IMR-90 (cell line): ENCODE measurements at regions not wholly inside any gene's neighbourhood (a gene's known extent, or its start where the extent isn't known, plus 50 kb on each side); places are given as distances from the start of the nearest gene placed in this dataset.

ENCODE experiments used
- ATAC-seq: fragments of 200-7000 bp; cut with Tn5 transposase; 2 replicates; pipeline ENCODE4 v1.9.1; 2020; ENCODE audit warnings: low read depth, mild to moderate bottlenecking, moderate library complexity
- BruUV-seq: library from RNA; stranded (reverse); fragments of 400-500 nt; replicated peaks from 2 replicates; lab custom pipeline; 2021; lab: Mats Ljungman, UMichigan
- CTCF ChIA-PET: fragments of 300-600 bp; formaldehyde crosslinking; extraction: SDS; loops from one replicate; lab custom pipeline; 2021; ENCODE audit warnings: antibody characterized with exemption; lab: Yijun Ruan, JAX
- POLR2A ChIA-PET: fragments of 300-600 bp; sonication (Branson Sonifier 250); formaldehyde crosslinking; loops from one replicate; lab custom pipeline; 2022; ENCODE audit warnings: antibody characterized with exemption; ENCODE audit not compliant: unreplicated experiment; lab: Charles Lee
- DNase-seq: peaks from one replicate; pipeline ENCODE4 v3.0.0; 2013
- H2AFZ ChIP-seq: replicated peaks from 2 replicates; pipeline ENCODE3; 2013; ENCODE audit warnings: low read length, mild to moderate bottlenecking; ENCODE audit not compliant: poor library complexity
- H2AK5ac ChIP-seq: 2 replicates; pipeline ENCODE4 v1.6.1; 2013; ENCODE audit warnings: low read depth, low read length, inconsistent platforms
- H2AK9ac ChIP-seq: replicated peaks from 2 replicates; pipeline ENCODE3; 2013; ENCODE audit warnings: mild to moderate bottlenecking, low read depth, low read length, moderate library complexity; ENCODE audit not compliant: poor library complexity
- H2BK120ac ChIP-seq: 2 replicates; pipeline ENCODE4 v1.6.1; 2013; ENCODE audit warnings: low read depth, low read length, inconsistent platforms
- H2BK15ac ChIP-seq: 3 replicates; pipeline ENCODE4 v1.6.1; 2013; ENCODE audit warnings: low read depth, low read length, inconsistent platforms
- H2BK20ac ChIP-seq: 2 replicates; pipeline ENCODE4 v1.6.1; 2013; ENCODE audit warnings: low read depth, mild to moderate bottlenecking, inconsistent platforms, low read length, moderate library complexity
- H2BK5ac ChIP-seq: 2 replicates; pipeline ENCODE4 v1.6.1; 2013; ENCODE audit warnings: mild to moderate bottlenecking, low read depth, low read length, inconsistent platforms; ENCODE audit not compliant: poor library complexity, severe bottlenecking
- H3K14ac ChIP-seq: replicated peaks from 2 replicates; pipeline ENCODE4 v1.6.1; 2013; ENCODE audit warnings: low read depth, low read length, inconsistent platforms
- H3K18ac ChIP-seq: 2 replicates; pipeline ENCODE4 v1.6.1; 2013; ENCODE audit warnings: low read depth, low read length, control low read depth
- H3K23ac ChIP-seq: 2 replicates; pipeline ENCODE4 v1.6.1; 2013; ENCODE audit warnings: low read depth, low read length, inconsistent platforms
- H3K27ac ChIP-seq: 2 replicates; pipeline ENCODE4 v1.5.1; 2013; ENCODE audit warnings: mild to moderate bottlenecking, control low read depth, low read length; ENCODE audit not compliant: insufficient read depth
- H3K27me3 ChIP-seq: 2 replicates; pipeline ENCODE4 v1.6.1; 2013; ENCODE audit warnings: low read length; ENCODE audit not compliant: control insufficient read depth, insufficient read depth
- H3K36me3 ChIP-seq: 2 replicates; pipeline ENCODE4 v1.6.1; 2013; ENCODE audit warnings: low read length, mixed read lengths; ENCODE audit not compliant: control insufficient read depth, insufficient read depth
- H3K4ac ChIP-seq: 2 replicates; pipeline ENCODE4 v1.6.1; 2013; ENCODE audit warnings: low read depth, low read length, inconsistent platforms
- H3K4me1 ChIP-seq: 2 replicates; pipeline ENCODE4 v1.6.1; 2013; ENCODE audit warnings: low read length, mixed read lengths; ENCODE audit not compliant: control insufficient read depth, insufficient read depth
- H3K4me2 ChIP-seq: 2 replicates; pipeline ENCODE4 v1.6.1; 2013; ENCODE audit warnings: low read depth, mild to moderate bottlenecking, control low read depth, low read length, moderate library complexity
- H3K4me3 ChIP-seq: 2 replicates; pipeline ENCODE4 v1.5.1; 2013; ENCODE audit warnings: low read depth, mild to moderate bottlenecking, control low read depth, low read length, moderate library complexity; ENCODE audit not compliant: insufficient read depth
- H3K56ac ChIP-seq: 2 replicates; pipeline ENCODE4 v1.6.1; 2013; ENCODE audit warnings: low read length, inconsistent platforms; ENCODE audit not compliant: insufficient read depth; ENCODE audit errors: extremely low read depth
- H3K79me1 ChIP-seq, 2 experiments: 2 replicates each; pipeline ENCODE4 v1.6.1; 2013; ENCODE audit warnings: low read length in 2 of 2, inconsistent platforms in 1 of 2, low read depth in 1 of 2
- H3K9ac ChIP-seq: 2 replicates; pipeline ENCODE4 v1.6.1; 2013; ENCODE audit warnings: low read depth, low read length, control low read depth
- H3K9me1 ChIP-seq: 2 replicates; pipeline ENCODE4 v1.6.1; 2013; ENCODE audit warnings: low read length, inconsistent platforms; ENCODE audit not compliant: insufficient read depth
- H3K9me3 ChIP-seq: 2 replicates; pipeline ENCODE4 v1.6.1; 2013; ENCODE audit warnings: low read length; ENCODE audit not compliant: control insufficient read depth, insufficient read depth
- H4K20me1 ChIP-seq: 2 replicates; pipeline ENCODE4 v1.6.1; 2013; ENCODE audit warnings: low read length, inconsistent platforms; ENCODE audit not compliant: insufficient read depth
- H4K5ac ChIP-seq: 2 replicates; pipeline ENCODE4 v1.6.1; 2013; ENCODE audit warnings: mild to moderate bottlenecking, low read depth, low read length, control low read depth
- H4K8ac ChIP-seq, 2 experiments: 2 replicates each; pipeline ENCODE4 v1.6.1; 2013; ENCODE audit warnings: low read depth in 2 of 2, low read length in 2 of 2, control low read depth in 1 of 2, inconsistent platforms in 1 of 2
- H4K91ac ChIP-seq: 2 replicates; pipeline ENCODE4 v1.6.1; 2013; ENCODE audit warnings: low read depth, low read length, inconsistent platforms; ENCODE audit not compliant: insufficient read depth
- BHLHE40 ChIP-seq: fragments of 150-350 bp; IDR thresholded peaks from 2 replicates; pipeline ENCODE4 v1.6.1; 2016; ENCODE audit warnings: mild to moderate bottlenecking, low read depth, low read length
- CEBPB ChIP-seq: IDR thresholded peaks from 2 replicates; pipeline ENCODE4 v1.6.1; 2012; ENCODE audit warnings: low read depth, low read length, improper control_type of control experiment
- CHD1 ChIP-seq: IDR thresholded peaks from 2 replicates; pipeline ENCODE4 v1.6.1; 2012; ENCODE audit warnings: low read depth, low read length, improper control_type of control experiment
- CTCF ChIP-seq: conservative IDR thresholded peaks from 2 replicates; pipeline ENCODE4 v1.5.1; 2012; ENCODE audit warnings: mild to moderate bottlenecking, low read depth, low read length, improper control_type of control experiment
- ELK1 ChIP-seq: fragments of 150-350 bp; IDR thresholded peaks from 2 replicates; pipeline ENCODE4 v1.6.1; 2016; ENCODE audit warnings: low read depth, mild to moderate bottlenecking, low read length, moderate library complexity, borderline replicate concordance
- FOS ChIP-seq: fragments of 150-350 bp; IDR thresholded peaks from 2 replicates; pipeline ENCODE4 v1.6.1; 2016; ENCODE audit warnings: low read depth, low read length
- MAFK ChIP-seq: IDR thresholded peaks from 2 replicates; pipeline ENCODE4 v1.6.1; 2012; ENCODE audit warnings: low read depth, low read length, improper control_type of control experiment
- MAZ ChIP-seq: IDR thresholded peaks from 2 replicates; pipeline ENCODE4 v1.6.1; 2012; ENCODE audit warnings: low read depth, mild to moderate bottlenecking, low read length, improper control_type of control experiment, moderate library complexity, borderline replicate concordance
- MXI1 ChIP-seq: IDR thresholded peaks from 2 replicates; pipeline ENCODE4 v1.6.1; 2012; ENCODE audit warnings: low read depth, mild to moderate bottlenecking, low read length, moderate library complexity, borderline replicate concordance
- NFE2L2 ChIP-seq: fragments of 150-350 bp; IDR thresholded peaks from 2 replicates; pipeline ENCODE4 v1.6.1; 2016; ENCODE audit warnings: low read depth, mild to moderate bottlenecking, low read length
- POLR2A ChIP-seq: IDR thresholded peaks from 2 replicates; pipeline ENCODE4 v1.6.1; 2012; ENCODE audit warnings: mild to moderate bottlenecking, low read depth, low read length
- RAD21 ChIP-seq: IDR thresholded peaks from 2 replicates; pipeline ENCODE4 v1.6.1; 2012; ENCODE audit warnings: low read length, improper control_type of control experiment
- RCOR1 ChIP-seq: IDR thresholded peaks from 2 replicates; pipeline ENCODE4 v1.6.1; 2012; ENCODE audit warnings: mild to moderate bottlenecking, low read length, improper control_type of control experiment; ENCODE audit not compliant: insufficient replicate concordance
- RFX5 ChIP-seq: IDR thresholded peaks from 2 replicates; pipeline ENCODE4 v1.8.0; 2012; ENCODE audit warnings: low read depth, mild to moderate bottlenecking, low read length, moderate library complexity
- SMC3 ChIP-seq: fragments of 150-350 bp; IDR thresholded peaks from 2 replicates; pipeline ENCODE4 v1.6.1; 2016; ENCODE audit warnings: low read depth, mild to moderate bottlenecking, antibody characterized with exemption, low read length, moderate library complexity
- USF2 ChIP-seq: fragments of 150-350 bp; IDR thresholded peaks from 2 replicates; pipeline ENCODE4 v1.6.1; 2017; ENCODE audit warnings: mild to moderate bottlenecking, antibody characterized with exemption, low read length, low read depth
- WGBS, 2 experiments: methylation state at CpG; one replicate each; pipeline versions ENCODE4 v1.1.5 to v1.1.7; 2013; ENCODE audit warnings: missing lambda C conversion rate in 2 of 2; ENCODE audit not compliant: insufficient read length in 1 of 2; ENCODE audit errors: extremely low coverage in 2 of 2; 5-methylcytosine and 5-hydroxymethylcytosine counted together
- dilution Hi-C: fragments of 300-500 bp; cut with HindIII; formaldehyde crosslinking; loops from one replicate; pipeline ENCODE4 v1.14.3; 2018; ENCODE audit warnings: low sequenced_read_pairs; ENCODE audit not compliant: unreplicated experiment
- in situ Hi-C: fragments of 300-500 bp; cut with MboI; formaldehyde crosslinking; loops from 3 replicates; pipeline ENCODE4 v1.14.3; 2019; ENCODE audit warnings: low sequenced_read_pairs, inconsistent platforms, mixed read lengths
- intact Hi-C: fragments of 100-400 bp; cut with micrococcal nuclease; formaldehyde crosslinking; loops from 2 replicates; pipeline ENCODE4 v1.10.0; 2022

- Histone ChIP-seq H3K4ac (no peak overlapping the region), H3K27me3 (no peaks in the 10 kb centered on the region), H3K4me2 (no peak overlapping the region), H3K9me3 (peaks cover 2% of the 10 kb centered on the region; the same call in 1 of the 2 replicates), H2AK5ac (no peak overlapping the region), H2AK9ac (no peak overlapping the region), H4K91ac (no peak overlapping the region), H3K4me3 (no peak overlapping the region), H3K27ac (no peak overlapping the region), H3K9me1 (no peaks in the 10 kb centered on the region), H2BK20ac (no peak overlapping the region), H3K14ac (no peak overlapping the region), H3K23ac (no peak overlapping the region), H3K9ac (no peak overlapping the region), H4K5ac (no peak overlapping the region), H2AFZ (no peak overlapping the region), H2BK5ac (no peak overlapping the region), H3K4me1 (no peaks in the 10 kb centered on the region), H3K79me1 (no peaks in the 10 kb centered on the region), H4K8ac (no peak overlapping the region), H3K18ac (no peak overlapping the region), H2BK120ac (no peak overlapping the region), H3K36me3 (no peaks in the 10 kb centered on the region), H2BK15ac (no peak overlapping the region), H3K56ac (no peak overlapping the region), H4K20me1 (no peaks in the 10 kb centered on the region)
- in situ Hi-C loops (no loop called here), dilution Hi-C loops (no loop called here), intact Hi-C loops (no loop called here)
- no peak for DNase-seq
- no CpG with 5 or more reads among the region's 2 CpGs for WGBS, 2 experiments
- ATAC-seq, result no peak
- BruUV-seq, result no TSS peak
- POLR2A ChIA-PET, result no interaction called here
- CTCF ChIA-PET, result no interaction called here
- TF ChIP-seq USF2 (no peak), RCOR1 (no peak), MXI1 (no peak), CHD1 (no peak), BHLHE40 (no peak), MAFK (no peak), RAD21 (no peak), RFX5 (no peak), MAZ (no peak), SMC3 (no peak), NFE2L2 (no peak), CTCF (no peak), ELK1 (no peak), POLR2A (no peak), FOS (no peak), CEBPB (no peak)
These were observed 247.1 kb upstream of the MON1B start for GRCh38 chr16:76943921-76944320.
